ENCODE measurements at regions not wholly inside any gene's neighbourhood (a gene's known extent, or its start where the extent isn't known, plus 50 kb on each side); places are given as distances from the start of the nearest gene placed in this dataset.

DNA sequence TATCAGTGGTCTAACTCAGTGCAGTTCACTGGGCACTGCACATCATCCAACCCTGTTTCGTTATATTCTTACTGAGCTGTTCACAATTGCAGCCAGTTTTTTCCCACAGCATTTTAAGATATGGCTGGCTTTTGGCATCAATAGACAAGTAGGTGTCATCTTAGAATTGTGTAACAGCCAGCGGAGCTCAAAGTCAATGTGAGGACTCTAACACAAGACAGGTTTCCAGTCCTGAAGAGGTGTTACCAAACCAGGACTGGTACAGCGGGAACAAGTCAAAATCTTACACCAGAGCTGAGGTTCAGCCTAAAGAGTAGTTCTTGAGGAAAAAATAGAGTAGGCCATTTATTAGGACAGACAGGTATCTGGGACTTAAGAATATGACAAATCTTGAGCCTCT lies 313.3 kb downstream of the SEC16B start:
- no peak for DNase-seq (ENCODE audit: low spot score in 2 of 2)
- 83 to 88% methylated on average over 3 of the region's 3 CpGs for WGBS, 2 donors
- TF ChIP-seq, protein P1, sequence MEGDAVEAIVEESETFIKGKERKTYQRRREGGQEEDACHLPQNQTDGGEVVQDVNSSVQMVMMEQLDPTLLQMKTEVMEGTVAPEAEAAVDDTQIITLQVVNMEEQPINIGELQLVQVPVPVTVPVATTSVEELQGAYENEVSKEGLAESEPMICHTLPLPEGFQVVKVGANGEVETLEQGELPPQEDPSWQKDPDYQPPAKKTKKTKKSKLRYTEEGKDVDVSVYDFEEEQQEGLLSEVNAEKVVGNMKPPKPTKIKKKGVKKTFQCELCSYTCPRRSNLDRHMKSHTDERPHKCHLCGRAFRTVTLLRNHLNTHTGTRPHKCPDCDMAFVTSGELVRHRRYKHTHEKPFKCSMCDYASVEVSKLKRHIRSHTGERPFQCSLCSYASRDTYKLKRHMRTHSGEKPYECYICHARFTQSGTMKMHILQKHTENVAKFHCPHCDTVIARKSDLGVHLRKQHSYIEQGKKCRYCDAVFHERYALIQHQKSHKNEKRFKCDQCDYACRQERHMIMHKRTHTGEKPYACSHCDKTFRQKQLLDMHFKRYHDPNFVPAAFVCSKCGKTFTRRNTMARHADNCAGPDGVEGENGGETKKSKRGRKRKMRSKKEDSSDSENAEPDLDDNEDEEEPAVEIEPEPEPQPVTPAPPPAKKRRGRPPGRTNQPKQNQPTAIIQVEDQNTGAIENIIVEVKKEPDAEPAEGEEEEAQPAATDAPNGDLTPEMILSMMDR (IDR thresholded peaks at IDR 0.05), result no peak
- no peak for TF ChIP-seq POLR2A (IDR thresholded peaks at IDR 0.05)
- intact Hi-C loops (cut with DNase I; ENCODE audit: low total_unique reads), result no loop called here
- no peak overlapping the region for H3K4me3 ChIP-seq (ENCODE audit: low read depth, poor library complexity, severe bottlenecking)

DNA sequence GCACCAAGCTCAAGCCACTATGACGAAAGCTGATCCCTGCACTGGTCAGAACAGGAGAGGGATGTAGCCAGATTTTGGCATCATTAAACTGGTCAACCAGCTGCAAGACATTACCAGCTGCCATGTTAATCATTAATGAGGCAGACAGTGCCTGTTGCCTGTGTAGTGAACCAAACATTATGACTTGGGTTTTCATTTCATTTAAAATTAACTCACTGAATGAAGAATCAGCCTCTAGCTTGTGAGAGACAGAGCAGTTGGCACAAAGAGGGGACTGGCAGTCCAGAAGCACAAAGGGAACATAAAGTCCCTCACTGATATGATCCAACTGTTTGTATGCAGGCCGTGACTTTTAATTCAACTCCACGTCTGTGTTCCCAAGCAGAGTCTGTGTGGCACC lies 318.9 kb downstream of the SEC16B start:
- TF ChIP-seq, protein P1 (IDR thresholded peaks at IDR 0.05), result no peak
- no peak for TF ChIP-seq POLR2A (IDR thresholded peaks at IDR 0.05)
- no peak for DNase-seq (ENCODE audit: low spot score in 2 of 2)
- no peak overlapping the region for H3K4me3 ChIP-seq (ENCODE audit: low read depth, poor library complexity, severe bottlenecking)
- intact Hi-C loops (cut with DNase I; ENCODE audit: low total_unique reads), result no loop called here
- 73 to 84% methylated on average over 3 of the region's 3 CpGs for WGBS, 2 donors

DNA sequence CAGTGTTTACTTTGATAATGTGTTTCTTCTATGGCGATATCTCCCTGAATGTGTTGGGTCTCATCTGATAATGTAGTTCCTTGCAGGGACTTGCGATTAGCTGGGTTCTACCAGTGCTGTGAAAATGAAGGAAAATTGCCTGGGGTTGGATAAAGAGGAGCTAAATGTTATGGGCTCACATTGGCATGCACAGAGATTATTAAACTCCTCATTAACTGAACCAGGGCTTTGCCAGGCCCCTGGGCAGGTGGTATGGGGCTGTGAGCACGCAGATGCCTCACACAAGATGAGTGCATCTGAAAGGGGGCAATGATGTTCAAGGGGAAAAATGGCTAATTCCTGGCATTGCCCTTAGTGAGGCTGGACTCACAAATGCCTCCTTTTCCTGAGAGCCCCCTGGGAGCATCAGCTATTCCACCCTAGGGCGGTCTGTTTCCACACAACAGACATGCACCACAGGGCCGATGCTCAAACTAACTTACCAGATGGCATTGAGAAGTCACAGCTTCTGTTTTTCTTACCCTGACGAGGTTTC lies 321.1 kb downstream of the SEC16B start:
- intact Hi-C loops (cut with DNase I; ENCODE audit: low total_unique reads), result no loop called here
- DNase-seq (ENCODE audit: low spot score in 2 of 2), result no peak
- WGBS, 2 donors, result 64 to 82% methylated on average over 6 of the region's 6 CpGs
- H3K4me3 ChIP-seq (ENCODE audit: low read depth, poor library complexity, severe bottlenecking), result no peak overlapping the region
- no peak for TF ChIP-seq POLR2A (IDR thresholded peaks at IDR 0.05)
- TF ChIP-seq, protein P1 (IDR thresholded peaks at IDR 0.05), result no peak

DNA sequence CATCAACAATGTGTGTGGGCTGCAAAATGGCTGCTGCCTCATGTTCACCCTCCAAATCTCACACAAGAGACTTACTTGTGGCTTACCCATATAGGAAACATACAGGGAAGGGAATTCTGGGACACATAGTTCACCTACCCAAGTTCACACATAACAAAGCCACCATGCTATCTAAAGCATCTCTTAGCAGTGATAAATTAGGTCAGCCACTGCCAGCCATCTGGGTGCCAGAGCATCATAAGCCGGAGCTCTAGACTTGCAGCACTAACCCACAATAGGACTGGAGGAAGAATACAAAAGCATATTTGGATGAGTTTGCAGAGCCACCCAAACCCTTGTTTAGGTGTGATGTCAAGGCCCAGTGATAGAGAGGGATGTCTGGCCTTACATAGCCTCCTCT lies 321.7 kb downstream of the SEC16B start:
- no peak for TF ChIP-seq POLR2A (IDR thresholded peaks at IDR 0.05)
- TF ChIP-seq, protein P1 (IDR thresholded peaks at IDR 0.05), result no peak
- no peak overlapping the region for H3K4me3 ChIP-seq (ENCODE audit: low read depth, poor library complexity, severe bottlenecking)
- no peak for DNase-seq (ENCODE audit: low spot score in 2 of 2)
- 68 to 83% methylated on average over 1 of the region's 1 CpG for WGBS, 2 donors
- intact Hi-C loops (cut with DNase I; ENCODE audit: low total_unique reads), result no loop called here

DNA sequence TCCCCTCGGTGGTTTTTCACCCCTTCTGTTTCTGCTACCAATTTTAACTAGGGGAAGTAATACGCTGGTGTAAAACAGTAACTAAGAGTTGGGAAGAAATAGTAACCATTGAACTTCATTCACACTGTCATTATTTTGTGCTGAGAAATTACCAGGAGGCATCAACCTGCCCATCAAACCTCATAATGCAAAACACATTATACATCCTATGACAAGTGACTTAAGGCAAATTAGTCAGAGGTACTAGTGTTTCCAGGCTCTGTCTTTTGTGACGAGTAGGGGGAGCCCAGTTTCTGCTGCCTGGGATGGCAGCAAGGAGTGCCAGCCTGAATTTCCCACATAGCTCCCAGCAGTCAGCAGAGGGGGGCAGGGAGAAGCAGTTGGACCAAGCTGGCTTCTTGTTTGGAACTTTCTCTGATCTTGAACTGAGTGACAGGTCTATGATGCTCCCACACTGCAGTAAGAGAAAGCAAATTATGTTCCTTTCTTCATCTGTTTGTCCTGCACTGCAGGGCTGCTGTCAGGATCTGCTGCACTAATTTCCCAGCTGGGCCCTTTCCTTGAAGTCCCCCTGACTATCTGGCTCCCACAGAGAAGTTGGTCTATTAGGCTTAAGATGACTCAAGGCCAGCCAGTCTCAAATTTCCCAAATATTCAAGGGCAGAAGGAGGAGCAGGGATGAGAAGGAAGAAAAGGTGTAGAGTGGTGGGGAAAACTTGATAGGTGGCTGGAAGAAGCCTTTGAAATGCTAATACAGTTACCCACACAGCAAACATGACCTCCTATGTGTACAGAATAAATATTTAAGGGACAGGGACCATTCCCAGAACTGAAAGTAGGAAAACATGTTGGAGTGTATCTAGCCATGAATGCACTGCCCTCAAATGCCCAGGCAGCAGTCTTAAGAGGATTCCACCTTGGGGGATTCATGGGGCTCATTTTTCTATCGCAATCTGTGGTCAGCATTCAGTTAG lies 322.8 kb downstream of the SEC16B start:
- TF ChIP-seq, protein P1 (IDR thresholded peaks at IDR 0.05), result no peak
- no peak for TF ChIP-seq POLR2A (IDR thresholded peaks at IDR 0.05)
- 71 to 75% methylated on average over 4 of the region's 4 CpGs for WGBS, 2 donors
- intact Hi-C loops (cut with DNase I; ENCODE audit: low total_unique reads), result no loop called here
- H3K4me3 ChIP-seq (ENCODE audit: low read depth, poor library complexity, severe bottlenecking), result no peak overlapping the region
- DNase-seq (ENCODE audit: low spot score in 2 of 2), result no peak
